ENCODE measurements at regions not wholly inside any gene's neighbourhood (a gene's known extent, or its start where the extent isn't known, plus 50 kb on each side); places are given as distances from the start of the nearest gene placed in this dataset.

DNA sequence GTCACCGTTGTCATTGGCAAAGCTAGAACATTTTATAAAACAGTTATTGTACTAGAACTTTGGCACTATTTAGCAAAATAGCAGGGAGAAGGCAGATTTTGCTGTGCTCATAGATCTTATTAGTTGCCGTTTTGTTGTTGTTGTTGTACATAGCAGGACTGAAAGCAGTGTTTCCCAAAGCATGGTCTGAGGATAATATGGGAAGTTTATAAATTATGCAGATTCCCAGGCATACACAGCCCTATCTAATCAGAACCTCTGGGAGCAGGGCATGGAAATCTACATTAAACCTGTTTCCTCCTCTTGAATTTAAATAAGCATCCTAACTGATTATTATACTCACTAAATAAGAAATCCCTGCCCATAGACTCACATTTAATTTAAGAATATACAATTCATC lies 87.9 kb downstream of the RAP2B start:
- TF ChIP-seq CTCF (IDR thresholded peaks at IDR 0.05 in 8 of 11, conservative IDR thresholded peaks at IDR 0.05 in 3 of 11), result no peak
- no peak for TF ChIP-seq POLR2AphosphoS5 (IDR thresholded peaks at IDR 0.05)

Measured in spleen (tissue), 7 donors.